Prostate gland (tissue), 2 donors: ENCODE measurements at regions not wholly inside any gene's neighbourhood (a gene's known extent, or its start where the extent isn't known, plus 50 kb on each side); places are given as distances from the start of the nearest gene placed in this dataset.

ENCODE experiments used
- CTCF ChIP-seq, 4 experiments: fragments of 200-600 bp in 2 of 4; fragments of 450-650 bp in 2 of 4; sonication (generic) in 2 of 4; IDR thresholded peaks; 1 replicate in 3 of 4; 2 replicates in 1 of 4; pipeline ENCODE4 v1.5.1; 2016 to 2019; ENCODE audit warnings: antibody characterized with exemption in 4 of 4, mild to moderate bottlenecking in 2 of 4, moderate library complexity in 2 of 4
- POLR2A ChIP-seq: fragments of 450-650 bp; IDR thresholded peaks from one replicate; pipeline ENCODE4 v1.6.1; 2016; ENCODE audit warnings: antibody characterized with exemption, mild to moderate bottlenecking

DNA sequence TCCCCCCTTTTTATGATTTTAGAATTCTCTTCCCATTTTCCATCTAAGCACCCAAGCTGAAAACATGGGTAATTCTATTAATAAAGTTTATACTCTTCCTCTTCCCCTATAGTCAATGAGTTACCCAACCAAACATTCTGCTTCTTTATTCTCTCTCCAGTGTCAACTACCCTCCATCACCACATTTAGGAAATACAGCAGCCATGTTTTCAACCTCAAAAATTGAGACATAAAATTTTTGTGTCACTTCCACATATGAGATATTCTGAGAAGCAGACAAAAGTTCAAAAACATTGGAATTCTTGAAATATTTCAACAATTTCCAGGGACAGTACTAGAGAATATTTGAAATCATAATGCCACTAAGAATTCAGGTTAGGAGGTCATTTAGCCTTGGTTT is 64.8 kb upstream of the ATP1A1 start:
- TF ChIP-seq CTCF (IDR thresholded peaks at IDR 0.05) (no peak), POLR2A (no peak)
